PC-9 (cell line): ENCODE measurements at regions not wholly inside any gene's neighbourhood (a gene's known extent, or its start where the extent isn't known, plus 50 kb on each side); places are given as distances from the start of the nearest gene placed in this dataset.

Source experiments
- BruUV-seq: library from RNA; stranded (reverse); fragments of 400-500 nt; replicated peaks from 2 replicates; lab custom pipeline; 2021; lab: Mats Ljungman, UMichigan
- CTCF ChIA-PET: fragments of 300-600 bp; sonication (Branson Sonifier 250); formaldehyde crosslinking; loops from one replicate; lab custom pipeline; 2022; ENCODE audit warnings: antibody characterized with exemption; lab: Charles Lee
- POLR2A ChIA-PET: fragments of 300-600 bp; sonication (Branson Sonifier 250); formaldehyde crosslinking; loops from one replicate; lab custom pipeline; 2022; ENCODE audit warnings: antibody characterized with exemption; ENCODE audit not compliant: unreplicated experiment; lab: Charles Lee
- DNase-seq, 2 experiments: peaks; one replicate each; pipeline versions ENCODE4 v3.0.0 to v3.0.0-alpha.2; 2015 to 2022; ENCODE audit warnings: mixed read lengths in 1 of 2
- H2AFZ ChIP-seq: fragments of 200-600 bp; sonication (generic); 2 replicates; pipeline ENCODE4 v1.8.1; 2017; ENCODE audit warnings: antibody characterized with exemption
- H3F3A ChIP-seq: fragments of 200-600 bp; sonication (generic); 2 replicates; pipeline ENCODE4 v1.8.1; 2017; ENCODE audit warnings: antibody characterized with exemption, mild to moderate bottlenecking, low read depth; ENCODE audit not compliant: insufficient read depth
- H3K27ac ChIP-seq: fragments of 200-600 bp; sonication (generic); 2 replicates; pipeline ENCODE4 v1.6.1; 2016; ENCODE audit warnings: mixed run types
- H3K27me3 ChIP-seq: fragments of 200-600 bp; sonication (generic); 2 replicates; pipeline ENCODE4 v1.6.1; 2016; ENCODE audit warnings: low read depth, mixed run types; ENCODE audit not compliant: insufficient read depth
- H3K36me3 ChIP-seq: fragments of 200-600 bp; sonication (generic); 2 replicates; pipeline ENCODE4 v1.6.1; 2016; ENCODE audit warnings: low read depth, mixed run types
- H3K4me1 ChIP-seq: fragments of 200-600 bp; sonication (generic); replicated peaks from 2 replicates; pipeline ENCODE4 v1.6.1; 2016; ENCODE audit warnings: mixed run types; ENCODE audit not compliant: insufficient read depth
- H3K4me2 ChIP-seq: fragments of 200-600 bp; sonication (generic); 2 replicates; pipeline ENCODE4 v1.6.1; 2017; ENCODE audit warnings: mixed run types
- H3K4me3 ChIP-seq: fragments of 200-600 bp; sonication (generic); 2 replicates; pipeline ENCODE4 v1.6.1; 2016; ENCODE audit warnings: mixed run types
- H3K79me2 ChIP-seq: fragments of 200-600 bp; sonication (generic); 2 replicates; pipeline ENCODE4 v1.6.1; 2017; ENCODE audit warnings: low read depth, mixed run types
- H3K9me2 ChIP-seq: fragments of 200-600 bp; sonication (generic); 2 replicates; pipeline ENCODE4 v1.8.1; 2017; ENCODE audit warnings: mild to moderate bottlenecking; ENCODE audit not compliant: insufficient read depth
- H3K9me3 ChIP-seq: fragments of 200-600 bp; sonication (generic); 2 replicates; pipeline ENCODE4 v1.8.1; 2016; ENCODE audit warnings: low read depth; ENCODE audit not compliant: insufficient read depth
- H4K20me1 ChIP-seq: fragments of 200-600 bp; sonication (generic); 2 replicates; pipeline ENCODE4 v1.8.1; 2017; ENCODE audit not compliant: insufficient read depth
- EZH2 ChIP-seq: fragments of 200-600 bp; sonication (generic); IDR thresholded peaks from 2 replicates; pipeline ENCODE4 v1.8.0; 2017; ENCODE audit warnings: antibody characterized with exemption, low read depth
- intact Hi-C: fragments of 100-400 bp; cut with micrococcal nuclease; formaldehyde crosslinking; loops from one replicate; pipeline ENCODE4 v1.10.0; 2022; ENCODE audit not compliant: unreplicated experiment
- TF ChIP-seq, protein P1 (sequence below): fragments of 200-600 bp; sonication (generic); conservative IDR thresholded peaks from 2 replicates; pipeline ENCODE4 v1.6.1; 2017; ENCODE audit warnings: mixed run types, antibody characterized with exemption, mild to moderate bottlenecking, moderate library complexity

DNA sequence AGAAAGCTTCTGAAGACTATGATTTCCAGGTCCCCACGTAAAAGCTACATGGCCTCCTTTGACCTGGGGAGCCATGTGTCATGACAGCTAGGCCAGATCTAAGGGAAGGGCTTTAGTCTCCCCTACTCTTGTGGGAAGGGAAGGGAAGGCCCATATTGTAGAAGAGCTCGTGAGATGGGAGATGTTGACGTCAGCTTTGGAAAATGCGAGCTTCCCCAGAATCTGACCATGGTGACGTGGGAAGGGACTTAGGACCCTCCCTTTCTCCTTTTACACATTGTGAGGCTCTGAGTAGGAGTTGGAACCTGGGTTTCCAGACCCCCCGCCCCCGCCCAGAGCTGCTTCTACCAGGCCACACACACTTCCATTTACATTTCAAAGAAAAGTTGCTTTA lies 165.5 kb downstream of the SYK start:
- H3K36me3 ChIP-seq, result no peaks in the 10 kb centered on the region
- TF ChIP-seq, protein P1, sequence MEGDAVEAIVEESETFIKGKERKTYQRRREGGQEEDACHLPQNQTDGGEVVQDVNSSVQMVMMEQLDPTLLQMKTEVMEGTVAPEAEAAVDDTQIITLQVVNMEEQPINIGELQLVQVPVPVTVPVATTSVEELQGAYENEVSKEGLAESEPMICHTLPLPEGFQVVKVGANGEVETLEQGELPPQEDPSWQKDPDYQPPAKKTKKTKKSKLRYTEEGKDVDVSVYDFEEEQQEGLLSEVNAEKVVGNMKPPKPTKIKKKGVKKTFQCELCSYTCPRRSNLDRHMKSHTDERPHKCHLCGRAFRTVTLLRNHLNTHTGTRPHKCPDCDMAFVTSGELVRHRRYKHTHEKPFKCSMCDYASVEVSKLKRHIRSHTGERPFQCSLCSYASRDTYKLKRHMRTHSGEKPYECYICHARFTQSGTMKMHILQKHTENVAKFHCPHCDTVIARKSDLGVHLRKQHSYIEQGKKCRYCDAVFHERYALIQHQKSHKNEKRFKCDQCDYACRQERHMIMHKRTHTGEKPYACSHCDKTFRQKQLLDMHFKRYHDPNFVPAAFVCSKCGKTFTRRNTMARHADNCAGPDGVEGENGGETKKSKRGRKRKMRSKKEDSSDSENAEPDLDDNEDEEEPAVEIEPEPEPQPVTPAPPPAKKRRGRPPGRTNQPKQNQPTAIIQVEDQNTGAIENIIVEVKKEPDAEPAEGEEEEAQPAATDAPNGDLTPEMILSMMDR, result no peak
- no peak for TF ChIP-seq EZH2
- no peak overlapping the region for H3K27ac ChIP-seq
- H3K27me3 ChIP-seq, result no peaks in the 10 kb centered on the region
- ChIA-PET CTCF (no interaction called here), POLR2A (interaction anchor here (0.6 kb wide), 1 partner anchor 437 kb away, joined by 3 read pairs; no protein-coding TSS in a partner anchor)
- DNase-seq, result no peak
- no peaks in the 10 kb centered on the region; the same call in 1 of the 2 replicates for H3K4me1 ChIP-seq
- no TSS peak for BruUV-seq
- H3K4me3 ChIP-seq, result no peak overlapping the region
- no peaks in the 10 kb centered on the region for H3K9me2 ChIP-seq
- no peaks in the 10 kb centered on the region for H3F3A ChIP-seq
- no peak overlapping the region for H2AFZ ChIP-seq
- no peaks in the 10 kb centered on the region for H3K9me3 ChIP-seq
- no peak overlapping the region for H3K4me2 ChIP-seq
- H4K20me1 ChIP-seq, result no peaks in the 10 kb centered on the region
- H3K79me2 ChIP-seq, result no peaks in the 10 kb centered on the region
- intact Hi-C loops, result no loop called here

DNA sequence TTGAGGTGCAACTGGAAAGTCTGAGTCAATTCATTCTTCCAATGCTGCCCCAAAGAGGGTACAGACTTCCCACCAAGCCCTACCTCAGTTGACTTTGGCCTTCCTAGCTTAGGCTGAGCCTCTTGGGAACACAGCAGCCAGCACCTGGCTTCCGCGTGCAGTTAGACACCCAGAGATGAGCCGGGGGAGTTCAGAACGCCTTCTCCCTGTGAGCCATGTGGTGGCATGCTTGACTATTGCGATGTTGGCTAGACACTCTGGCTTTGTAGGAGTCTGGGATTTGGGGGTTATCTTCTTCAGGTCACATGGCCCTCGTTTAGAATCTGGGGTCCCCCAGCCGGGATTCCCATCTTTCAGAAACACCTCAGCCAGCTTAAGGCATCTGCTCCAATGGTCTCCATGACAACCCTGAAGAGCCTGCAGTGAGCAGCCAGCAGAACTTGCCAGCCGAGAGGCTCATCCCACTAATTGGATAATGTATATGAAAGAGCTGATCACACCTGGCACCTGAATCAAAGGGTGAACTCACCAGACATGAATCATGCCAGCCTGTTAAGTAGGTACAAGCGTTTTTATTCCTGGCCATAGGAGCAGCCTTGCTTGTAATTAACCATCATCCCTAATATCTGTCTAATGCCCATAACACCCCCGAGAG lies 167.5 kb downstream of the SYK start:
- no peak for DNase-seq
- H3K4me3 ChIP-seq, result no peak overlapping the region
- no TSS peak for BruUV-seq

DNA sequence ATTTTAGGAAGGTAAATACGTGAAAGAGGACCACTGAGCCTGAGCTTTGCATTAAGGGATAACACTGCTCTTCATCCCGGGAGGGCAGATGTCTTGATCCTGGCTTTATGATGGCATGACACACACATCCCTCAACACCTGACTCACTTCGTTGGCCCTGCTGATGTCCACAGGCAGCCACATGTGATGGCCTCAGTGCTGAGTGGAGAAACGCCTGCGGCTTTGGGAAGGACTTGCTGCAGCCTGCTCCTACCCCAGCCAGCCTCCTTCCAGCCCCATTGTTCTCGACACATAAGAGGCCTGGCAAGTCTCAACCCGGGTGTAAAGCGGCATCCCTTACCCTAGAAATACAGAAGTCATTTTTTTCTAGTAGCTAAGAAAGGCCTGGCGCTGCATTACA lies 169.0 kb downstream of the SYK start:
- no peaks in the 10 kb centered on the region for H3F3A ChIP-seq
- peaks cover 4% of the 10 kb centered on the region; the same call in 1 of the 2 replicates for H3K4me1 ChIP-seq
- no peak overlapping the region for H2AFZ ChIP-seq
- CTCF ChIA-PET, result no interaction called here
- no peaks in the 10 kb centered on the region for H3K27me3 ChIP-seq
- TF ChIP-seq EZH2, result no peak
- TF ChIP-seq, protein P1, result no peak
- no peak for DNase-seq
- BruUV-seq, result no TSS peak
- intact Hi-C loops, result no loop called here
- H3K9me2 ChIP-seq, result no peaks in the 10 kb centered on the region
- no peaks in the 10 kb centered on the region for H3K36me3 ChIP-seq
- H3K27ac ChIP-seq, result no peak overlapping the region
- POLR2A ChIA-PET, result no interaction called here
- H3K9me3 ChIP-seq, result no peaks in the 10 kb centered on the region
- H4K20me1 ChIP-seq, result no peaks in the 10 kb centered on the region
- H3K79me2 ChIP-seq, result no peaks in the 10 kb centered on the region
- no peak overlapping the region for H3K4me2 ChIP-seq
- no peak overlapping the region for H3K4me3 ChIP-seq

More for the DNA sequence above, 167.5 kb downstream of the SYK start:
- H3K9me3 ChIP-seq, result no peaks in the 10 kb centered on the region
- TF ChIP-seq, protein P1, result no peak
- TF ChIP-seq EZH2, result no peak
- H3K27ac ChIP-seq, result no peak overlapping the region
- no peaks in the 10 kb centered on the region for H3K79me2 ChIP-seq
- H3K4me1 ChIP-seq, result peaks cover 4% of the 10 kb centered on the region; the same call in 1 of the 2 replicates
- H3F3A ChIP-seq, result no peaks in the 10 kb centered on the region
- H3K36me3 ChIP-seq, result no peaks in the 10 kb centered on the region
- no peak overlapping the region for H2AFZ ChIP-seq
- no peaks in the 10 kb centered on the region for H3K9me2 ChIP-seq
- no peaks in the 10 kb centered on the region for H4K20me1 ChIP-seq
- no peak overlapping the region for H3K4me2 ChIP-seq
- POLR2A ChIA-PET, result no interaction called here
- CTCF ChIA-PET, result no interaction called here
- intact Hi-C loops, result no loop called here
- no peaks in the 10 kb centered on the region for H3K27me3 ChIP-seq
